ENCODE measurements at regions not wholly inside any gene's neighbourhood (a gene's known extent, or its start where the extent isn't known, plus 50 kb on each side); places are given as distances from the start of the nearest gene placed in this dataset.

GRCh38 chr4:124191329-124191728 lies 521.2 kb downstream of the ANKRD50 start:
- Histone ChIP-seq H3K36me3 (no peaks in the 10 kb centered on the region), H3K4me3 (no peak overlapping the region), H3K27ac (no peak overlapping the region), H3K27me3 (replicated peaks in 1 of 7) (no peaks in the 10 kb centered on the region), H3K9me3 (peaks cover 0 to 39% (median 32%) of the 10 kb centered on the region in 8 donors), H3K4me1 (no peaks in the 10 kb centered on the region)
- DNase-seq = no peak
- TF ChIP-seq POLR2AphosphoS5 (IDR thresholded peaks at IDR 0.05) = no peak
- TF ChIP-seq POLR2A (IDR thresholded peaks at IDR 0.05) = no peak
- no peak for TF ChIP-seq CTCF (IDR thresholded peaks at IDR 0.05 in 8 of 11, conservative IDR thresholded peaks at IDR 0.05 in 3 of 11)
- intact Hi-C loops (cut with DNase I; ENCODE audit: low total_unique reads) = no loop called here
- 81 to 91% (median 88%) methylated on average over 1 of the region's 1 CpG for WGBS, 5 donors

GRCh38 chr4:124192544-124192943 lies 520.0 kb downstream of the ANKRD50 start:
- WGBS, 5 donors = 79 to 89% (median 82%) methylated on average over 2 of the region's 2 CpGs
- H3K9me3 ChIP-seq = peaks cover 0 to 39% (median 32%) of the 10 kb centered on the region in 8 donors
- TF ChIP-seq CTCF (IDR thresholded peaks at IDR 0.05 in 8 of 11, conservative IDR thresholded peaks at IDR 0.05 in 3 of 11) = no peak
- no peak for TF ChIP-seq POLR2AphosphoS5 (IDR thresholded peaks at IDR 0.05)
- H3K4me3 ChIP-seq = no peak overlapping the region
- no peaks in the 10 kb centered on the region for H3K27me3 ChIP-seq (replicated peaks in 1 of 7)
- DNase-seq = no peak
- no peaks in the 10 kb centered on the region for H3K36me3 ChIP-seq
- H3K27ac ChIP-seq = no peak overlapping the region
- H3K4me1 ChIP-seq = no peaks in the 10 kb centered on the region
- intact Hi-C loops (cut with DNase I; ENCODE audit: low total_unique reads) = no loop called here

GRCh38 chr4:124199185-124199584 lies 513.3 kb downstream of the ANKRD50 start:
- TF ChIP-seq POLR2AphosphoS5 (IDR thresholded peaks at IDR 0.05) (no peak), POLR2A (IDR thresholded peaks at IDR 0.05) (no peak), CTCF (IDR thresholded peaks at IDR 0.05 in 8 of 11, conservative IDR thresholded peaks at IDR 0.05 in 3 of 11) (no peak)
- Histone ChIP-seq H3K27ac (no peak overlapping the region), H3K27me3 (replicated peaks in 1 of 7) (no peaks in the 10 kb centered on the region), H3K4me3 (no peak overlapping the region), H3K9me3 (peaks cover 0 to 8% (median 4%) of the 10 kb centered on the region in 8 donors), H3K36me3 (no peaks in the 10 kb centered on the region), H3K4me1 (no peaks in the 10 kb centered on the region)
- intact Hi-C loops (cut with DNase I; ENCODE audit: low total_unique reads) = no loop called here
- no peak for DNase-seq
- 84 to 89% (median 86%) methylated on average over 2 of the region's 2 CpGs for WGBS, 5 donors

DNA sequence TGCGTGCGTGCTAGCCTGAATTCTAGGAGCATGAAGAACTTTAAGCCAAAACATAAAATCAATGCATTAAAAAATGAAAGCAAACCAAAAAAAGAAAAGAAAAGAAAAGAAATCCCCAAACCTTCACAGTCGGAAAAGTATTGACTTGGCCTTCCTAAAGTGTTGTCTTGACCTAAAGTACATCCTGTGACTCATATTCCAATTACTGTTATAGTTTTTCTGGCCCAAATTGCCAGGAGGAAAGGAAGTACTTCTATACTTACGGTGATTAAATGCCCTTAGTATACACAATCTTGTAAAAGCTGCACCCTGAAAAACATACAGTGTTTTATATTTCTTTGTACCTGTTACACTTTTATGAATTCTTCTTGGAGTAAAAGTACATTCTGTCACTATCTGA lies 512.8 kb downstream of the ANKRD50 start:
- 76 to 83% (median 79%) methylated on average over 4 of the region's 4 CpGs for WGBS, 5 donors
- peaks cover 0 to 2% (median 0%) of the 10 kb centered on the region in 8 donors for H3K9me3 ChIP-seq
- intact Hi-C loops (cut with DNase I; ENCODE audit: low total_unique reads) = no loop called here

More for the DNA sequence above, 512.8 kb downstream of the ANKRD50 start:
- no peak for TF ChIP-seq POLR2A (IDR thresholded peaks at IDR 0.05)
- no peak for TF ChIP-seq CTCF (IDR thresholded peaks at IDR 0.05 in 8 of 11, conservative IDR thresholded peaks at IDR 0.05 in 3 of 11)
- TF ChIP-seq POLR2AphosphoS5 (IDR thresholded peaks at IDR 0.05) = no peak
- Histone ChIP-seq H3K27me3 (replicated peaks in 1 of 7) (no peaks in the 10 kb centered on the region), H3K4me1 (no peaks in the 10 kb centered on the region), H3K4me3 (no peak overlapping the region), H3K27ac (no peak overlapping the region), H3K36me3 (no peaks in the 10 kb centered on the region)
- no peak for DNase-seq
